ENCODE measurements at regions not wholly inside any gene's neighbourhood (a gene's known extent, or its start where the extent isn't known, plus 50 kb on each side); places are given as distances from the start of the nearest gene placed in this dataset.

DNA sequence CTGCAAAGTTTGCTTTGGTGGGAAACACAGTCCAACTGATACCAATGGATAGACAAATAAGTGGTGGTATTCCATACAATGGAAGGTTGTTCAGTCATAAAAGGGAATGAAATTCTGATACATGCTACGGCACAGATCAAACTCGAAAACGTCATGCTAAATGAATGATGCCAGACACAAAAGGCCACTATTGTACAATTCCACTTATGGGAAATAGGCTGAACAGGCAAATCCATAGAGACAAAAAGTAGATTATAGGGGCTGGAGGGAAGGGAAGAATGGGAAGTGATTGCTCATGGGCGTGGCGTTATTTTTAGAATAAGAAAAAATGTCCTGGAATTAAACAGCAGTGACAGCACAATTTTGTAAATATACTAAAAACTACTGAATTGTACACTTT lies 66.0 kb upstream of the FOXK1 start:
- no peak for DNase-seq

DNA sequence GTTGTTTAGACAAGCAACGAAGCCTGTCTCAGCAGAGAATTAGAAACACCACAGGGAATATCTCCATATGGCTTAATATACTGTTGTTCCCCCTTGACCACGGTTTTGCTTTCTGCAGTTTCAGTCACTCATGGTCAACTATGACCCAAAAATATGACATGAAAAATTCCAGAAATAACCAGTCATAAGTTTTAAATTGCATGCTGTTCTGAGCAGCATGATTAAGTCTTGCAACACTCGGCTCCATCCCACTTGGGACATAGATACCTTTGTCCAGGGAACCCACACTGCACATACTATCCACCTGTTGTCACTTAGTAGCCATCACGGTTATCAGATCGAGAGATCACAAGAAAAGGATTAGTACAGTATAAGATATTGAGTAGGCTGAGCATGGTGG lies 60.7 kb upstream of the FOXK1 start:
- DNase-seq: no peak

- DNase-seq: no peak
These were observed 55.7 kb upstream of the FOXK1 start for GRCh38 chr7:4626318-4626845.

GRCh38 chr7:4629287-4629895 lies 52.7 kb upstream of the FOXK1 start:
- no peak for DNase-seq

GRCh38 chr7:4631380-4632179 lies 50.5 kb upstream of the FOXK1 start:
- DNase-seq: peak; percentile 45 to 72

Data from NCI-H446 (cell line).